ENCODE measurements at regions not wholly inside any gene's neighbourhood (a gene's known extent, or its start where the extent isn't known, plus 50 kb on each side); places are given as distances from the start of the nearest gene placed in this dataset.
A peak's percentile ranks its signal among the peaks of the same experiment; 100 is the strongest.

DNA sequence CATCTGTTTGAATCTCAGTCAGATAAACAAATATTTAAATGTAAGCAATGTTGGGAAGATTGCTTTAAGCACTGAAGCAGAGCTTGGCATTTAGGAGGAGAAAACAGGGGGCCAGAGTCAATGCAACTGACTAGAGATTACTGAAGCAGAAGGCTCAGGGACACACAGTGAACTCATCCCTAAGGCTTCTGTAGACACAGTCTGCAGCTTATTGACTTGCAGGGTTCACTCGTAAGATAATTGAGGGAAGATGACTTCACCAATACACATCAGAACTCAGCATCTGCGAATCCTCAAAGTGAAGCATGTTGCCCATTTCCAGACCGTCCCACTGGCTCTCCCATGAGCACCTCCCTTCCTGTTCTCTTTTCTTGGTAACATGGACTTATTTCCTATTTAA is 363.4 kb upstream of the PFKP start:
- H3K4me1 Mint-ChIP-seq, result no peaks in the 10 kb centered on the region
- H3K4me2 ChIP-seq, result no peak overlapping the region
- H3K79me2 ChIP-seq (ENCODE audit: low read depth), result no peaks in the 10 kb centered on the region
- H3K27ac Mint-ChIP-seq, result no peak overlapping the region
- no peaks in the 10 kb centered on the region for H3K9me3 Mint-ChIP-seq
- no peaks in the 10 kb centered on the region for H3K36me3 ChIP-seq
- TF ChIP-seq EZH2phosphoT487 (IDR thresholded peaks at IDR 0.05), result no peak
- H3K36me3 Mint-ChIP-seq, result no peaks in the 10 kb centered on the region
- no peak overlapping the region for H3K4me3 ChIP-seq
- no peaks in the 10 kb centered on the region for H3K27me3 Mint-ChIP-seq (ENCODE audit: insufficient read depth, low read depth)
- no peaks in the 10 kb centered on the region for H3K27me3 ChIP-seq
- H4K20me1 ChIP-seq (ENCODE audit: low read depth), result no peaks in the 10 kb centered on the region
- no peak overlapping the region for H3K27ac ChIP-seq
- no peak for DNase-seq (ENCODE audit: low spot score)
- peaks cover 5% of the 10 kb centered on the region for H3K4me1 ChIP-seq
- no peak overlapping the region for H3K9ac ChIP-seq
- no peaks in the 10 kb centered on the region for H3K9me3 ChIP-seq (ENCODE audit: low read depth)
- no peaks in the 10 kb centered on the region for H3F3A ChIP-seq (ENCODE audit: low read depth)
- no peak overlapping the region for H2AFZ ChIP-seq (replicated peaks)
- no peak overlapping the region for H3K4me3 Mint-ChIP-seq

GRCh38 chr10:2701802-2702201 is 365.5 kb upstream of the PFKP start:
- no peaks in the 10 kb centered on the region for H3K9me3 ChIP-seq (ENCODE audit: low read depth)
- H3K36me3 Mint-ChIP-seq, result no peaks in the 10 kb centered on the region
- peak overlapping the region; percentile 47 for H2AFZ ChIP-seq (replicated peaks)
- H3F3A ChIP-seq (ENCODE audit: low read depth), result no peaks in the 10 kb centered on the region
- no peak for TF ChIP-seq EZH2 (IDR thresholded peaks at IDR 0.05)
- TF ChIP-seq CTCF (IDR thresholded peaks at IDR 0.05), result no peak
- no peak for TF ChIP-seq EZH2phosphoT487 (IDR thresholded peaks at IDR 0.05)
- no peaks in the 10 kb centered on the region for H3K27me3 Mint-ChIP-seq (ENCODE audit: insufficient read depth, low read depth)
- H4K20me1 ChIP-seq (ENCODE audit: low read depth), result no peaks in the 10 kb centered on the region
- H3K36me3 ChIP-seq, result no peaks in the 10 kb centered on the region
- H3K9ac ChIP-seq, result no peak overlapping the region
- no peak overlapping the region for H3K27ac Mint-ChIP-seq
- H3K4me2 ChIP-seq, result no peak overlapping the region
- peaks cover 5% of the 10 kb centered on the region for H3K4me1 ChIP-seq
- DNase-seq (ENCODE audit: low spot score), result no peak
- no peak overlapping the region for H3K4me3 ChIP-seq
- H3K79me2 ChIP-seq (ENCODE audit: low read depth), result no peaks in the 10 kb centered on the region
- H3K27ac ChIP-seq, result no peak overlapping the region
- no peak overlapping the region for H3K4me3 Mint-ChIP-seq
- H3K9me3 Mint-ChIP-seq, result no peaks in the 10 kb centered on the region
- H3K4me1 Mint-ChIP-seq, result no peaks in the 10 kb centered on the region
- H3K27me3 ChIP-seq, result no peaks in the 10 kb centered on the region

DNA sequence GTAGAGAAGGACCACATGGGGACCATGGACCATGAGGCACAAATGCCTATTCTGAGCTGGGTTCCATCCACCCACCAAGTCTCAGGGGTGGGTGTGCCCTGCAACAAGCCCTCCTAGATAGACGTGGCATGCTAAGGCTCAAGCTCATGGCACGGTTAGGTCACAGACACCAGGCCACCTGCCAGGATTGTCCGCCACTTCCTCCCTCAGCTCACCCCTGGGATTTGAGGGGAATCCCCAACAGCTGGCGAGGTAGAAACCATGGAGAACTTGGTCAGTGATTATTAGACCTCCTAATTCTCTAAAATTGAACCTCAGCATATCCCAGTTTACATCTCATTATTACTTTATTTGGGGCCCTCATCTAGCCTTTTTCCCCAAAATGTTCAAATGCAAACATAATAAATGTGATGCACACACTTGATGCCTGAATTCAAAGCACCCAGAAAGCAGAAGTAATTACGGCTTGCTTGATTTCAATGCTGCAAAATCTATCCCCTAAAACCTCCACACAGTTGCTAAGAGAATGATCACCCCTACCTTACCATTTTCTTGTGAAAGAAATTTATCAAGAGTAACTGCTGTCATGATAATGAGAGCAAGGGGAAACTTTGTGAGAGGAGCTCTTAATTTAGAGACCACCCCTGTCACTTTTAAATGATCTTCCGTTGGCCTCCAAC is 366.6 kb upstream of the PFKP start:
- H3F3A ChIP-seq (ENCODE audit: low read depth), result no peaks in the 10 kb centered on the region
- H3K9me3 ChIP-seq (ENCODE audit: low read depth), result no peaks in the 10 kb centered on the region
- no peak for DNase-seq (ENCODE audit: low spot score)
- H4K20me1 ChIP-seq (ENCODE audit: low read depth), result no peaks in the 10 kb centered on the region
- no peaks in the 10 kb centered on the region for H3K27me3 ChIP-seq
- Mint-ChIP-seq H3K4me3 (no peak overlapping the region), H3K36me3 (no peaks in the 10 kb centered on the region), H3K4me1 (no peaks in the 10 kb centered on the region), H3K9me3 (no peaks in the 10 kb centered on the region), H3K27me3 (ENCODE audit: insufficient read depth, low read depth) (no peaks in the 10 kb centered on the region), H3K27ac (no peak overlapping the region)
- no peak for TF ChIP-seq CTCF (IDR thresholded peaks at IDR 0.05)
- no peaks in the 10 kb centered on the region for H3K79me2 ChIP-seq (ENCODE audit: low read depth)
- H3K27ac ChIP-seq, result no peak overlapping the region
- no peak overlapping the region for H2AFZ ChIP-seq (replicated peaks)
- H3K9ac ChIP-seq, result no peak overlapping the region
- H3K4me2 ChIP-seq, result no peak overlapping the region
- H3K36me3 ChIP-seq, result no peaks in the 10 kb centered on the region
- peaks cover 5% of the 10 kb centered on the region for H3K4me1 ChIP-seq
- no peak overlapping the region for H3K4me3 ChIP-seq

GRCh38 chr10:2688958-2689357 is 378.4 kb upstream of the PFKP start:
- Histone ChIP-seq H4K20me1 (ENCODE audit: low read depth) (no peaks in the 10 kb centered on the region), H3K27me3 (no peaks in the 10 kb centered on the region), H3K9ac (no peak overlapping the region), H3K36me3 (no peaks in the 10 kb centered on the region), H3F3A (ENCODE audit: low read depth) (no peaks in the 10 kb centered on the region), H3K4me1 (no peaks in the 10 kb centered on the region), H3K9me3 (ENCODE audit: low read depth) (no peaks in the 10 kb centered on the region), H3K27ac (no peak overlapping the region), H3K4me3 (no peak overlapping the region), H3K79me2 (ENCODE audit: low read depth) (no peaks in the 10 kb centered on the region), H3K4me2 (no peak overlapping the region), H2AFZ (replicated peaks) (no peak overlapping the region)
- Mint-ChIP-seq H3K27ac (no peak overlapping the region), H3K4me3 (no peak overlapping the region), H3K36me3 (no peaks in the 10 kb centered on the region), H3K27me3 (ENCODE audit: insufficient read depth, low read depth) (no peaks in the 10 kb centered on the region), H3K9me3 (no peaks in the 10 kb centered on the region), H3K4me1 (no peaks in the 10 kb centered on the region)
- no peak for DNase-seq (ENCODE audit: low spot score)
- TF ChIP-seq EZH2 (IDR thresholded peaks at IDR 0.05) (no peak), EZH2phosphoT487 (IDR thresholded peaks at IDR 0.05) (no peak), CTCF (IDR thresholded peaks at IDR 0.05) (no peak)
